GM12872 (cell line): ENCODE measurements at regions not wholly inside any gene's neighbourhood (a gene's known extent, or its start where the extent isn't known, plus 50 kb on each side); places are given as distances from the start of the nearest gene placed in this dataset.

ENCODE experiments used
- TF ChIP-seq, protein P1 (sequence below): IDR thresholded peaks from 3 replicates; pipeline ENCODE4 v1.5.1; 2011; ENCODE audit warnings: low read depth, mild to moderate bottlenecking, low read length, moderate library complexity; ENCODE audit not compliant: insufficient read depth

DNA sequence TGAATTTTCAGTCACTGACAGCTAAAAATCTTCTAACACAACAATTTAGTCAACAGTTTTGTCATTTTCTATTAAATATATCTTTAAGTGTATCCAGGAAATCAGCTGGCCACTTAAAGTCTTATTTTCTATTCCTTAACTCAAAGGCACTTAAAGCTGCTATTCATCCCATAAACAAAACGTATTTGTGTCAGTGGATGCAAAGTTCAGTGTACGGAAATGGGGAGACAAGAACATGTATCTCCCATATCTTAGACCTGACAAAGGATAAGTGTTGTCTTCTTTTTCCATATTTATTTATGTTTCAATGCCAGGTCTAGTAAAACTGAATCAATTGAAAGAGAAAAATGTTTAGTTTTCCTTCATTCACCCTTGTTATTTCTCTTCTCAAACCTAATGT is 409.8 kb upstream of the KLHL1 start:
- TF ChIP-seq, protein P1, sequence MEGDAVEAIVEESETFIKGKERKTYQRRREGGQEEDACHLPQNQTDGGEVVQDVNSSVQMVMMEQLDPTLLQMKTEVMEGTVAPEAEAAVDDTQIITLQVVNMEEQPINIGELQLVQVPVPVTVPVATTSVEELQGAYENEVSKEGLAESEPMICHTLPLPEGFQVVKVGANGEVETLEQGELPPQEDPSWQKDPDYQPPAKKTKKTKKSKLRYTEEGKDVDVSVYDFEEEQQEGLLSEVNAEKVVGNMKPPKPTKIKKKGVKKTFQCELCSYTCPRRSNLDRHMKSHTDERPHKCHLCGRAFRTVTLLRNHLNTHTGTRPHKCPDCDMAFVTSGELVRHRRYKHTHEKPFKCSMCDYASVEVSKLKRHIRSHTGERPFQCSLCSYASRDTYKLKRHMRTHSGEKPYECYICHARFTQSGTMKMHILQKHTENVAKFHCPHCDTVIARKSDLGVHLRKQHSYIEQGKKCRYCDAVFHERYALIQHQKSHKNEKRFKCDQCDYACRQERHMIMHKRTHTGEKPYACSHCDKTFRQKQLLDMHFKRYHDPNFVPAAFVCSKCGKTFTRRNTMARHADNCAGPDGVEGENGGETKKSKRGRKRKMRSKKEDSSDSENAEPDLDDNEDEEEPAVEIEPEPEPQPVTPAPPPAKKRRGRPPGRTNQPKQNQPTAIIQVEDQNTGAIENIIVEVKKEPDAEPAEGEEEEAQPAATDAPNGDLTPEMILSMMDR = no peak

GRCh38 chr13:70516226-70516625 is 408.0 kb upstream of the KLHL1 start:
- TF ChIP-seq, protein P1 = no peak

- TF ChIP-seq, protein P1 = no peak
These were observed 397.6 kb upstream of the KLHL1 start for GRCh38 chr13:70505809-70506208.

GRCh38 chr13:70502944-70503343 is 394.7 kb upstream of the KLHL1 start:
- TF ChIP-seq, protein P1 = no peak

DNA sequence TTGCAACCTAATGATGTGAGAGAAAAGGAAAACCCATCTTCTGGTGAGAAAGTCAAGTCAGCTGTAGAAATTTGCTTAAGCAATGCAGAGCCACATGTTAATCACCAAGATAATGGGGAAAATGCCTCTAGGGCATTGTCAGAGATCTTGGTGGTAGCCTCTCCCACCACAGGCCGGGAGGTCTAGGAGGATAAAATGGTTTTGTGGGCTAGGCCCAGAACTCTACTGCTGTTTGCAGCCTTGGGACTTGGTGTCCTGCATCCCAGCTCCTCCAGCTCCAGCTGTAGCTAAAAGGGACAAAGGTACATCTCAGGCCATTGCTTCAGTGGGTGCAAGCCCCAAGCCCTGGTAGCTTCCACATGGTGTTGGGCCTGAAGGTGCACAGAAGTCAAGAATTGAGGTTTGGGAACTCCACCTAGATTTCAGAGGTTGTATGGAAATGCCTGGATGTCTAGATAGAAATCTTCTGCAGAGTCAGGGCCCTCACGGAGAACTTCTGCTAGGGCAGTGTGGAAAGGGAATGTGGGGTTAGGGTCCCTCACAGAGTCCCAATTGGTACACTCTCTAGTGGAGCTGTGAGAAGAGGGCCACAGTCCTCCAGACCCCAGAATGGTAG is 382.2 kb upstream of the KLHL1 start:
- TF ChIP-seq, protein P1 = no peak

DNA sequence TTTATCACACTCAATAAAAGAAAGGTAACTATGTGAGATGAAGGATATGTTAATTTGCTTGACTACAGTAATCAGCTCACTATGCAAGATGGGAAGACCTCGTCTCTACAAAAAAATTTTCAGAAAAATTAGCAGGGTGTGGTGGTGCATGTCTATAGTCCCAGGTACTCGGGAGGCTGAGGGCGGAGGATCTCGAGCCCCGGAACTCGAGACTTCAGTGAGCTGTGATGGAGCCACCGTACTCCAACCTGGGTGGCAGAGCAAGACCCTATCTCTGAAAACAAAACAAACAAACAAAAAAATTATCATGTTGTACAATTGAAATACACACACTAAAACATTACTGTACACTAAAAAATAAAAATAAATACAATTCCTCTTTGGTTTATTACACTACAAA is 376.7 kb upstream of the KLHL1 start:
- TF ChIP-seq, protein P1 = no peak

GRCh38 chr13:70483599-70484276 is 375.5 kb upstream of the KLHL1 start:
- TF ChIP-seq, protein P1 = no peak
